Mesenchymal stem cell (in vitro differentiated cells and primary cell): ENCODE measurements at regions not wholly inside any gene's neighbourhood (a gene's known extent, or its start where the extent isn't known, plus 50 kb on each side); places are given as distances from the start of the nearest gene placed in this dataset.
A peak's percentile ranks its signal among the peaks of the same experiment; 100 is the strongest.

Source experiments
- DNase-seq: peaks from one replicate; pipeline ENCODE4 v3.0.0-alpha.2; 2013
- H2AFZ ChIP-seq: one replicate; pipeline ENCODE4 v1.6.1; 2013; ENCODE audit warnings: low read depth, mild to moderate bottlenecking, control low read depth, inconsistent platforms, low read length, moderate library complexity
- H2AK5ac ChIP-seq: 2 replicates; pipeline ENCODE4 v1.6.1; 2013; ENCODE audit warnings: low read length, moderate library complexity, mild to moderate bottlenecking, inconsistent platforms; ENCODE audit not compliant: severe bottlenecking
- H2BK120ac ChIP-seq: one replicate; pipeline ENCODE4 v1.6.1; 2013; ENCODE audit warnings: low read depth, mild to moderate bottlenecking, inconsistent platforms, low read length, moderate library complexity
- H2BK12ac ChIP-seq, 2 experiments: one replicate each; pipeline ENCODE4 v1.6.1; 2013; ENCODE audit warnings: inconsistent platforms in 2 of 2, low read length in 2 of 2, mild to moderate bottlenecking in 2 of 2, moderate library complexity in 2 of 2, control low read depth in 1 of 2
- H2BK15ac ChIP-seq: one replicate; pipeline ENCODE4 v1.6.1; 2013; ENCODE audit warnings: mild to moderate bottlenecking, low read depth, inconsistent platforms; ENCODE audit not compliant: poor library complexity, severe bottlenecking
- H2BK5ac ChIP-seq: 2 replicates; pipeline ENCODE4 v1.6.1; 2013; ENCODE audit warnings: low read depth, mild to moderate bottlenecking, low read length, control low read depth, inconsistent platforms; ENCODE audit not compliant: poor library complexity, severe bottlenecking
- H3K14ac ChIP-seq, 2 experiments: one replicate each; pipeline ENCODE4 v1.6.1; 2013; ENCODE audit warnings: inconsistent platforms in 2 of 2, low read length in 2 of 2, control low read depth in 1 of 2, mild to moderate bottlenecking in 1 of 2, moderate library complexity in 1 of 2
- H3K18ac ChIP-seq, 2 experiments: one replicate each; pipeline ENCODE4 v1.6.1; 2013; ENCODE audit warnings: inconsistent platforms in 2 of 2, low read length in 2 of 2, control low read depth in 1 of 2, low read depth in 1 of 2, mild to moderate bottlenecking in 1 of 2
- H3K23ac ChIP-seq, 2 experiments: one replicate each; pipeline ENCODE4 v1.6.1; 2013; ENCODE audit warnings: inconsistent platforms in 2 of 2, low read length in 2 of 2, mild to moderate bottlenecking in 2 of 2, moderate library complexity in 2 of 2, control low read depth in 1 of 2
- H3K27ac ChIP-seq: 2 replicates; pipeline ENCODE4 v1.5.1; 2013; ENCODE audit warnings: mild to moderate bottlenecking, moderate library complexity, low read length, control low read depth, inconsistent platforms; ENCODE audit not compliant: poor library complexity, severe bottlenecking
- H3K27me3 ChIP-seq, 2 experiments: 2 replicates each; pipeline versions ENCODE4 v1.6.1 to v1.7.0; 2013; ENCODE audit warnings: low read length in 2 of 2, mild to moderate bottlenecking in 2 of 2, moderate library complexity in 2 of 2, control low read depth in 1 of 2, inconsistent platforms in 1 of 2; ENCODE audit not compliant: control insufficient read depth in 1 of 2, insufficient read depth in 1 of 2
- H3K36me3 ChIP-seq, 2 experiments: 2 replicates each; pipeline versions ENCODE4 v1.6.1 to v1.7.0; 2013; ENCODE audit warnings: low read length in 2 of 2, control low read depth in 1 of 2, inconsistent platforms in 1 of 2, low read depth in 1 of 2, mild to moderate bottlenecking in 1 of 2; ENCODE audit not compliant: insufficient read depth in 2 of 2, control insufficient read depth in 1 of 2
- H3K4ac ChIP-seq, 2 experiments: one replicate each; pipeline ENCODE4 v1.6.1; 2013; ENCODE audit warnings: inconsistent platforms in 2 of 2, low read length in 2 of 2, mild to moderate bottlenecking in 2 of 2, moderate library complexity in 2 of 2, control low read depth in 1 of 2, low read depth in 1 of 2
- H3K4me1 ChIP-seq: 2 replicates; pipeline ENCODE4 v1.6.1; 2013; ENCODE audit warnings: low read depth, low read length, control low read depth; ENCODE audit not compliant: control insufficient read depth, insufficient read depth
- H3K4me2 ChIP-seq: 2 replicates; pipeline ENCODE4 v1.6.1; 2013; ENCODE audit warnings: low read length, mild to moderate bottlenecking, inconsistent platforms; ENCODE audit not compliant: poor library complexity, severe bottlenecking
- H3K4me3 ChIP-seq, 2 experiments: 2 replicates each; pipeline versions ENCODE4 v1.5.1 to v1.7.0; 2013; ENCODE audit warnings: low read length in 2 of 2, mild to moderate bottlenecking in 2 of 2, control low read depth in 1 of 2, low read depth in 1 of 2; ENCODE audit not compliant: insufficient read depth in 1 of 2
- H3K79me1 ChIP-seq: replicated peaks from 2 replicates; pipeline ENCODE4 v1.6.1; 2013; ENCODE audit warnings: mild to moderate bottlenecking, control low read depth, low read length, inconsistent platforms; ENCODE audit not compliant: poor library complexity, severe bottlenecking
- H3K9ac ChIP-seq: 2 replicates; pipeline ENCODE4 v1.7.0; 2013; ENCODE audit warnings: mild to moderate bottlenecking, low read length, moderate library complexity
- H3K9me3 ChIP-seq: 2 replicates; pipeline ENCODE4 v1.7.0; 2013; ENCODE audit warnings: mild to moderate bottlenecking, low read length; ENCODE audit not compliant: control insufficient read depth
- H4K8ac ChIP-seq: one replicate; pipeline ENCODE4 v1.6.1; 2013; ENCODE audit warnings: inconsistent platforms, mild to moderate bottlenecking, low read length, moderate library complexity
- H4K91ac ChIP-seq: one replicate; pipeline ENCODE4 v1.6.1; 2013; ENCODE audit warnings: mild to moderate bottlenecking, low read length, inconsistent platforms
- WGBS: methylation state at CpG from one replicate; pipeline ENCODE4 v1.1.7; 2013; ENCODE audit warnings: mixed read lengths; 5-methylcytosine and 5-hydroxymethylcytosine counted together

DNA sequence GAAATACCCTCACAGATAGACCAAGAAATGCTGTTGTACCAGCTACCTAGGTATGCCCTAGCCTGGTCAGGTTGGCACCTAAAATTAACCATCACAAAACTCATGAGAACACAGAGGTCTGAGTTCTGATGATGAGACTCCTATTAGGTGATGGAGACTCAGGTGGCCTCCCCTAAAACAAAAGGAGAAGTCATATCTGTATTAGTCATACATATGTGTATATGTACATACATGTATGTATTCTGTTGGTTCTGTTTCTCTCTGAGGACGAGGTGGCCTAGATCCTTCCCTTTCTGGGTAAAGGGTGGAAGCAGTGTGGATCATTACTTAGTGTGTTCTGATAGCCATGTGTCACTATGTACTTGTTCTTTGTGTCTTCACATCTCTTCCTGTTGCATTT is 207.2 kb upstream of the PRSS1 start:
- H4K91ac ChIP-seq = no peak overlapping the region
- peaks cover 2% of the 10 kb centered on the region for H3K4me1 ChIP-seq
- H3K4me3 ChIP-seq = no peak overlapping the region
- no peaks in the 10 kb centered on the region for H3K79me1 ChIP-seq
- no peak overlapping the region for H2BK12ac ChIP-seq
- H3K9me3 ChIP-seq = no peaks in the 10 kb centered on the region
- no peak overlapping the region for H2BK120ac ChIP-seq
- no peaks in the 10 kb centered on the region for H3K27me3 ChIP-seq
- no peaks in the 10 kb centered on the region for H3K36me3 ChIP-seq
- no peak overlapping the region for H2BK15ac ChIP-seq
- H2AK5ac ChIP-seq = no peak overlapping the region
- H3K14ac ChIP-seq = no peak overlapping the region
- H4K8ac ChIP-seq = no peak overlapping the region
- no peak overlapping the region for H3K4ac ChIP-seq
- no peak overlapping the region for H3K18ac ChIP-seq
- 80% methylated on average over 1 of the region's 1 CpG for WGBS
- no peak overlapping the region for H3K23ac ChIP-seq
- no peak overlapping the region for H3K27ac ChIP-seq
- no peak overlapping the region for H3K4me2 ChIP-seq
- DNase-seq = no peak
- no peak overlapping the region for H2AFZ ChIP-seq
- no peak overlapping the region for H2BK5ac ChIP-seq
- no peak overlapping the region for H3K9ac ChIP-seq

DNA sequence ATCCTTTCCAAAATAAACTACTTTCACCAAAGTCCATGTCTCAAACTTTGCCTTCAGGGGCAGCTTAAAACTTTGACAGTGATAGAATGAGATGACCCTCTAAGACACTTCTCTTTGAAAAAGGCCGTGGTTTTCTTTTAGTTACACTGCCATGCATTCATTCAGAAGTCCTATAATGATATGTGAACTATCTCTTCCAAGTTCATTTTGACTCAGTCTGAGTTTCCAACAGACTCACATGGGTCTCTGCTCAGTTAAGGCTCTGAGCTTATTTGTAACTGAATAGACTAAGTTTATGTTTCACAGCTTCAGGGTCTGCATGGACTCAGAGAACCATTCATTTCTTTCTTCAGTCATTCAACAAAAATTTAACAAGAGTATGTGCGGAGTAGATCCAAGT is 208.9 kb upstream of the PRSS1 start:
- Histone ChIP-seq H2BK15ac (no peak overlapping the region), H2BK5ac (no peak overlapping the region), H3K79me1 (no peaks in the 10 kb centered on the region), H3K4me1 (peaks cover 4% of the 10 kb centered on the region), H3K4me2 (no peak overlapping the region), H3K4ac (no peak overlapping the region), H3K18ac (no peak overlapping the region), H4K8ac (no peak overlapping the region), H2BK12ac (no peak overlapping the region), H2AK5ac (no peak overlapping the region), H2BK120ac (no peak overlapping the region), H3K23ac (no peak overlapping the region), H3K9me3 (no peaks in the 10 kb centered on the region), H3K14ac (no peak overlapping the region), H3K9ac (peak overlapping the region; percentile 22), H4K91ac (no peak overlapping the region), H3K27me3 (no peaks in the 10 kb centered on the region), H2AFZ (no peak overlapping the region), H3K27ac (no peak overlapping the region), H3K4me3 (peak overlapping the region in 1 of 2 experiments; percentile 38), H3K36me3 (no peaks in the 10 kb centered on the region)
- WGBS = 88% methylated on average over 2 of the region's 2 CpGs
- DNase-seq = no peak

- Histone ChIP-seq H3K4me2 (no peak overlapping the region), H2AFZ (no peak overlapping the region), H3K9me3 (no peaks in the 10 kb centered on the region), H2BK15ac (no peak overlapping the region), H3K18ac (no peak overlapping the region), H2BK5ac (no peak overlapping the region), H2BK120ac (no peak overlapping the region), H3K27ac (no peak overlapping the region), H3K23ac (no peak overlapping the region), H3K27me3 (no peaks in the 10 kb centered on the region), H3K4me3 (peak overlapping the region in 1 of 2 experiments; percentile 38), H2BK12ac (no peak overlapping the region), H3K9ac (peak overlapping the region; percentile 22), H3K79me1 (no peaks in the 10 kb centered on the region), H3K36me3 (no peaks in the 10 kb centered on the region), H2AK5ac (no peak overlapping the region), H3K4ac (no peak overlapping the region), H4K91ac (no peak overlapping the region), H4K8ac (no peak overlapping the region), H3K4me1 (peaks cover 5% of the 10 kb centered on the region), H3K14ac (no peak overlapping the region)
- WGBS = no CpG with 5 or more reads among the region's 1 CpG
- DNase-seq = no peak
Observed at GRCh38 chr7:142539901-142540300, 209.4 kb upstream of the PRSS1 start.

DNA sequence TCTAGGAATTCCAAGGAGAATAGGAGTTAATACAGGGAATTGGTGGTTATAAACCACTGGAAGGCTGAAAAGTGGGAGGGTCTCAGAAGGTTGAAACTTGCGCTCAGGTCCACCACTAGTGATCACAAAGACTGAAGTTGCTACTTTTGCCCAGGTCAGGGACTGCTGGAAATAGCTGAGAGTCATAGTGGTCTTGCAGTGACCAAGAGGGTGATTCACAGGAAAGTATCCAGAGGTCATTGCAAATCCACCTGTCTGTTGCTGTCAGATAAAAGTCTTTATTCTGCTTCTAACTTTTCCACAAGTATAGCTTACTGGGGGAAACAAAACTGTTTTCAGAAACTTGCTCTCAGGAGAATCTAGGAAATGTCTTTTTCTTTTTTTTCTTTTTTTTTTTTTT is 211.5 kb upstream of the PRSS1 start:
- Histone ChIP-seq H2BK12ac (no peak overlapping the region), H3K36me3 (no peaks in the 10 kb centered on the region), H3K4me2 (no peak overlapping the region), H2BK120ac (no peak overlapping the region), H3K18ac (no peak overlapping the region), H2AFZ (no peak overlapping the region), H4K91ac (no peak overlapping the region), H3K14ac (no peak overlapping the region), H2BK5ac (no peak overlapping the region), H3K4ac (no peak overlapping the region), H3K27me3 (no peaks in the 10 kb centered on the region), H3K9ac (no peak overlapping the region), H3K4me3 (no peak overlapping the region), H2AK5ac (no peak overlapping the region), H3K4me1 (peaks cover 5% of the 10 kb centered on the region), H3K27ac (no peak overlapping the region), H3K79me1 (no peaks in the 10 kb centered on the region), H2BK15ac (no peak overlapping the region), H4K8ac (no peak overlapping the region), H3K9me3 (no peaks in the 10 kb centered on the region), H3K23ac (no peak overlapping the region)
- DNase-seq = no peak
- WGBS = 95% methylated on average over 1 of the region's 1 CpG
